Amygdala (tissue), 56 donors: ENCODE measurements at regions not wholly inside any gene's neighbourhood (a gene's known extent, or its start where the extent isn't known, plus 50 kb on each side); places are given as distances from the start of the nearest gene placed in this dataset.

Source experiments
- DNase-seq, 56 donors: peaks; one replicate each; lab custom pipeline; 2025; lab: John Stamatoyannopoulos, UW

DNA sequence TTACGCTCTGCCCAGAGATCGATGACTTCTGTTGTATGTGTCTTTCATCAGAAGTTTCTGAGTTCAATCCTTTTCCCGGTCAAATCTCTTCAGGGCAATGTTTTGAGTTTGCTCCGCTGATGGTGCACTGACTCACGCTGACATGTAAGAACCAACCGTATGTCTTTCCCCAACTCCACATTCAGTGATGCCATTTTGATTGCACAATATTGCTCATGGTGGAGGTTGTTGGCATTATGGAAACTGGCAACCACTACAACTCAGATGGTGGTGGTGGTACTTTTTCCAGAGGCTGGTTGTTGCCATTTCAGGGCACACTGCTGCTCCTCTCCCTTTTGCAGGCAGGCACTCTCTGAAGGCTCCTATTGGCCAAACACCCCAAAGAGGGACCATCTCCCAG is 751.5 kb downstream of the DCDC2C start:
- DNase-seq, result no peak

DNA sequence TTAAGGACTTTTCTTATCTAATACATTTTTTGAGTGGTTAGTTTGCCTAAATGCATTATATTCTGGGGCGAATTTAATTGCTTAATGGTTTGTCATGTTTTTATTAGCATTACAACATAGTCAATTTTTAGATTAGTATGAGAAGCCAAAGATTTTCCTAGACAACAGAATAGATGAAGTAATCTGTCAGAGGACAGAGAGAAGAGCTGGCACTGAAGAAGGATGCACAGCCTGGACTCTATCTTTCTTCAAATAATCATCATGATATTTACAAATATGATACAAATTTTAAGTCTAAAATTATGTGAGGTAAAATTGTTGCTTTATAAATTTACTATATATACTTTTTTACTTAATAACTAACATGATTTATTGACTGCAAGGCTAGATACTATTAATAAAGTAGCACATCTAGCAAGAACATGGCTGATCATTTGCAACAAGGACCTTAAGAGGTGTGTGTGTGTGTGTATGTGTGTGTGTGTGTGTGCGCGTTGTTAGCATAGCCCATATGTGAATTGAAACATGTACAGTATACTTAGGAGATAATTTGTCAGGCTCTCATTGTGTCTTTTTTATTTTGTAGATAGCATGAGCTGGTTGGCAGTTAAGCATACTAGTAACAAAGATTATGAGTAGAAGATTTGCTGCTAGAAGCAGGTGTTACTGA is 752.2 kb downstream of the DCDC2C start:
- no peak for DNase-seq

DNA sequence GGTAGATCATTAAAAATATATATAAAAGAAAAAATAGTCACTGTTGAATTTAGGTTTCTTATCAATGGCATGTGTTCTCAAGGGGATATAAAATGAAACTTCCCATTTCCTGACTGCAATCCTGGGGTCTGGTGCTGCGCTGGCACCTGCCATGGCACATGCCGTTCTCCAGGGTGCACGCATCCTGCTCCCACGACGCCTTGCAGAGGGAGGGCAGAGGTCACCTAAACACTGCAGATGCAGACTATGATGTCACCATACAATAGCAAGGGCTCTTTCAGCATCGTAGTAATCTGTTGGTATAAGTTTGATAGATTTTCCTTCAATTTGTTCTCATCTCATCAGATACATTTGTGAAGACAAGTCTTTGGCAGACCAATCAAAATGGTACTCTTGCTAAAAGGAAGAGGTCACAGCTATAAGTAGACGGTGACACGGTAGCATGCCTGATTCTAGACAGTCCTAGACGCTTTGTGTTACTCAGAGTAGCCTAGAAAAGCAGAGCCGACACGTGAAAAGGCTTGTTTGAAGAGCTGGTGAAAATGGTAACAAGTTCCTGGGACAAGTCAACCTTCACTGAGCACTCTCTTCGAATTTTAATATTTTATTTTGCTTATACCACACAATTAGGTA is 761.4 kb downstream of the DCDC2C start:
- no peak for DNase-seq

DNA sequence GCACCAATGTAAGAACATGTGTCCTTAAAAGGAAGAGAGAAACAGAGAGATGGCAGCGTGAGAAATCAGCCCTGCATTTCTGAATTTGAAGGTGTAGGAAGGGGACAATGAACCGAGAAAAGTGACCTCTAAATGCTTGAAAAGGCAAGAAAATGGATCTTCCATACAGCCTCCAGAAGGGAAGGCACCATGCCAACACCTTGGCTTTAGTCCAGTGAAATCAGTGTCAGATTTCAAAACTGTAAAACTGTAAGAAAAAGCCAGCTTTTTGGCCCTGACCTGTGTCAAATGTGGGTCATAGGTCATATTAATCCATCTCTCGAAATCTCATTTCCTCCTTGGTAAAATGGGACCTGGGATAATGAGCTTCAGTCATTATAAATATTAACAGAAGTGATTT is 762.3 kb downstream of the DCDC2C start:
- DNase-seq, result no peak

DNA sequence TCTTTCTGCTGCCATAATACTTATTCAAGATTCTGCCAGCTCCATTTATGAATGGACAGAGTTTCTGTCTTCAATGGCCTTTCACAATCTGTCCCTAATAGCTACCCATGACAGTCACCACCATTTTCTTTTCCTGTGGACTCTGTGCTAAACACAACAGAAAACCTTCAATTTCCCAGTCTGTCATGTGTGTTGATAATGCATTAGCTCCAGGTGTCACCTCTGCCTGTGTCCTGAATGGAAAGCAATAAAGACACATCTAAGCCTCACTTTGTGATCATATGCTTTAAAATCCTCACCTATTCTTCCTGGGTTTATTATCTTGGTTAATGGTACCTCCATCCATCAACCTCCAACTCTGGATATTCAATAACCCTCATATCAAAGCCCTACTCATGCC is 772.2 kb downstream of the DCDC2C start:
- DNase-seq, result no peak

DNA sequence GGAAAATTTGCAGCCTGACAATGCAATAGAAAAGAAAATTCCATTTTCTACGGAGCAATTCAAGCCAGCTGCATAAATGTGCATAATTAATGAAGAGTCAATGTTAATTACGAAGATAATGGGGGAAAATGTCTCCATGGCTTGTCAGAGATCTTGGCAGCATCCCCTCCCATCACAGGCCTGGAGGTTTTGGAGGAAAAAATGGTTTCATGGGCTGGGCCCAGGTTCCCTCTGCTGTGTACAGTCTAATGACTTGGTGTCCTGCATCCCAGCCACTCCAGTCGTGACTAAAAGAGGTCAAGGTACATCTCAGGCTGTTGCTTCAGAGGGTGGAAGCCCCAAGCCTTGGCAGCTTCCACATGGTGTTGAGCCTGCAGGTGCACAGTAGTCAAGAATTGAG is 779.7 kb downstream of the DCDC2C start:
- DNase-seq, result no peak

DNA sequence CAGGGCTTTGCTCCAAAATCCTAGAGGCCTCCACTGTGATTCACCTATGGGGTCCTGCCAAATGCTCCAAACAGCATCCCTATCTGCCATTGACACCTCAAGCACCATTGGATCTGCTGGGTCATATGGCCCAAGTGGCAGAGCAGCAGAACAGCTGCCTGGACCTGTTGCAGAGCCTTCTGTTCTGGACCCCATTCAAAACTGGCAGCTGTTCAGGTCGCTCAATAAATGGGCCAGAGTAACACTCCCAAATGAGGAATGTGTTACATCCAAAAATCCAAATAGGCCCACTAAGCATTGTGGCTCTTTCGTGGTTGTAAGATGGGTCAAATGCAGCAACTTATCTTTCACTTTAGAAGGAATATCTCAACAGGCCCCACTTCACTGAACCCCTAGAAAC is 783.6 kb downstream of the DCDC2C start:
- no peak for DNase-seq

DNA sequence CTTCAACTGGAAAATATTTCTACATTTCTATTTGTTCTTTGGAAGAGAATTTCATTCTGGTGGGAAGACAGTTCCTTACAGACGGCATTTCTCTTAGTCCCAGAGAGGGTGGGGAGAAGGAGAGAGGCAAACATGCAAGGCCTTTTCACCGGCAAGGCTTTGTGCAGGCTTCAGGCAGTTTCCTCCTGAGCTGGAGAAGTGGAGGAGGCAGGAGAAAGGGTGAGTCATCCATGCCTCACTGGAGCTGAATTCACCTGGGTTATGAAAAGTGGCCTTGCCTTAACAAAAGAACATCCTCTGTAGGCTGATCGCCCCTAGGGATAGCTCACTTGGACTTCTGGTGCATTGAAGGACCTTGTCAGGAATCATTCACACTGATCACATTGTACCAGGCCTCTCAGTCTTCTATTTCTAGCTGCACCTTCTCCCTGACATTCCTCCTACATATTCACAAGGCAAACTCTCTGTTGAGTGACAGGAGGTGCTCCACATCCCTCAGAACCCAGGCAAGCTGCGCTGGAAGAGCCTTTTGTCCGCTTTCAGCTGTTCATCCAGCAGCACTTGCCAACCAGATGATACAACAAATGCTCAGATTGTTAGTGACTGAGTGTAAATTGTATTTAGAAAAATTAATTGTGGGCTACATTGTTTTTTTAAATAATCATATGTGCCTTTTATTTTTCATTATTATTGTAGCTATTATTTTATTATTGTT is 796.1 kb downstream of the DCDC2C start:
- no peak for DNase-seq

DNA sequence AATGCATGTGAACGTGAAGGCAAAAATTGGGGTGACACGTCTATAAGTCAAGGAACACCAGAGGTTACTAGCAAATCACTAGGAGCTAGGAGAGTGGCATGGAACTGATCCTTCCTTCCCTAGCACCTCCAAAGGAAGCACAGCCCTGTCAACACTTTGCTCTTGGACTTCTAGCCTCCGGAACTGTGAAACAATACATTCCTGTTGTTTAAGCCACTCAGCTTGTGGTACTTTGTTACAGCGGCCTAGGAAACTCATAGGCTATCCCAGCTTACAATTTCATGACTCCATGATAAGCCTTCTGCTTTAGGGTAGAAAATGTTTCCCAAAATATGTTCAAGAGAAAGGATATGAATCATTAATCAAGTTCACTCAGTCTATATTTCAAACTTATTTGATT is 798.1 kb downstream of the DCDC2C start:
- DNase-seq, result no peak

DNA sequence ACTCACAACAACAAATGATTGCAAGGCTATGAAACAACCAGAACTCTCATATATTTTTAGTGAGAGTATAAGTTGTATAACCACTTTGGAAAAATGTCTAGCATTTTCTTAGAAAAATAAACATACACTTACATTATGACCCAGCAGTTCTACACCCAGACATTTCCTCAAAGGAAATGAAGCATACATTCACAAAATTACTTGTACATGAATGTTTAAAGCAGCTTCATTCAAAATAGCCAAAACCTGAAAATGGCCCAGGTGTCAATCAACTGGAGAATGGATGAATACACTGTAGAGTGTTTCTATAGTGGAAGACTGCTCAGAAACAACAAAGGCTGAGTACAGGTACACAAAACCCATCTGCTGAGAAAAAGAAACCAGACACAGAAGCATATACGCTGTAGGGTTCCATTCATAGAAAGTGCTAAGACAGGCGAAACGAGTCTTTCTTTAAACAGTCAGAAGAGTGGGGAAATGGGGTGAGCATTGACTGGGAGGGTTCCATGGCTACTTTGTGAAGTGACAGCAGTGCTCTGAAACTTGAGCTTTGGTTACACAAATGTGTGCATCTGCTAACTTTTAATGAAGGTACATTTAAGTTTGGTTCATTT is 799.0 kb downstream of the DCDC2C start:
- no peak for DNase-seq

DNA sequence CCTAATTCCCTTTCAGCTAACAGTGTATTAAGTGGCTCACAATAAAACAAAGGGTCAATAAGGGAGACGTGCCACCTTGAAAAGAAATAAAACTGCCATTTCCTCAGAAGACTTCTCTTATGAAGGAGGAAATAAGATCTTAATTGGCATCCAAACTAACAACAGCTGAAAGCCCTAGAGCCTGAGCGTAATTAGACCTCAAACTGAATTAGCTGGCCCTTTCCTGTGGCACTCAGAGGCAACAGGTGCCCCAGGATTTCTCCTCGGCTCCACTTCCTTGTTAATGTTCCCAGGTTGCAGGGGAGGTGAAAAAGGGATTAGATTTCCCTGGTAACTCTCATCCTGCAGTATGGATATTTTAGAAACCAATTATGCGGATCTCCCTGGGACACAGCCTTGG is 804.3 kb downstream of the DCDC2C start:
- DNase-seq, result no peak

DNA sequence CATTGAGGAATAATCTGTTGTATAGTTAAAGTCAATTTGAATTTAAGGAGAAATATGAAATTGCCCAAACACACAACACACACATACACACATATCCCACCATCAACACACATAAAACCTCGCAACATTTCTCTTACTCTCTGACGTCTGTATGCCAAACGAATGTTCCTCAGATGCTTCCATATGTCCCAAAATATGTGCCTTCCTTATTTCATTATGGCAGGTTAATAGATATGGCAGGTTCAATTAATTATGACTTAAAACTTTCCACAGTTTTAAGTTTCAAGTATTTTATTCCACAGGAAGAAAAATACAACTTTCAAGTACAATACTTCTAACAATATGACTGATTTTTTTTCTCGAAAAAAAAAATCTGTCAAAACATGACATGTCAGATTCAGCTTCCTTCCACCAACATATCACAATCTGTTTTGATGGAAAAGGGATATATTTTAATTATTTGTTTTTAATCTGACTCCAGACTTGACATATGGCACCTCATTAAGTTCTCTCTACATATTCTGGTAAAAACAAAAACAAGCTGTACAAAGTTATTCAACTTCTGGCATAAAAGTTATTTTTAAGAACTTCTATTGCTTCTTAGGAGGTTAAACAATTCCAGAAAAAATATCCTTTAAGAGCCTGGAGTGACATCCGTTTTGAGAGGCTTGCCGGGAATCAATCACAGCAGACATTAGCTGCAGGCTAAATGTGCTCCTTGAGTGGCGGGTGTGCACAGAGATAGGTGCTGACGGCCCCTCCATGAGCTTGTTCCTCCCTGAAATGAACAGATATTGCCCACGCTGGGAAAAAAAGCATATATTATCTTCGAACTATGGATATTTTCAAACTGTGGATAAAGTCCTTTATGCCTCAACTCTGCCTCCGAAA is 812.7 kb downstream of the DCDC2C start:
- DNase-seq, result no peak

DNA sequence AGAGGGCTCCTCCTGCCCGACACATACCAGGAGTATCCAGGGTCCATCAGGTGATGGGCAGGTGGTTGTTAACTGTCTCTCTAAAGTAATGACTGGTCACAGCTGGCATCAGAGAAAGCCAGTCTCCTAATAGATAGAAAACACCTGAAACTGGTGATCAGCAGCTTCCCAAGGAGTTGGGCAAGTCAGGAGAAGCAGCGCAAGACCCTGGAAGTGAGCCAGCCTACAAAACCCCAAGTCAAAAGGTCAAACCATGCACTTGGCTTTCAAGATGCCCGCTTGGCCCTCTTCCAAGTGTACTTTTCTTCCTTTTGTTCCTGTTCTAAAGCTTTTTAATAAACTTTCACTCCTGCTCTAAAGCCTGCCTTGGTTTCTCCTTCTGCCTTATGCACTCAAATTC is 815.2 kb downstream of the DCDC2C start:
- no peak for DNase-seq

DNA sequence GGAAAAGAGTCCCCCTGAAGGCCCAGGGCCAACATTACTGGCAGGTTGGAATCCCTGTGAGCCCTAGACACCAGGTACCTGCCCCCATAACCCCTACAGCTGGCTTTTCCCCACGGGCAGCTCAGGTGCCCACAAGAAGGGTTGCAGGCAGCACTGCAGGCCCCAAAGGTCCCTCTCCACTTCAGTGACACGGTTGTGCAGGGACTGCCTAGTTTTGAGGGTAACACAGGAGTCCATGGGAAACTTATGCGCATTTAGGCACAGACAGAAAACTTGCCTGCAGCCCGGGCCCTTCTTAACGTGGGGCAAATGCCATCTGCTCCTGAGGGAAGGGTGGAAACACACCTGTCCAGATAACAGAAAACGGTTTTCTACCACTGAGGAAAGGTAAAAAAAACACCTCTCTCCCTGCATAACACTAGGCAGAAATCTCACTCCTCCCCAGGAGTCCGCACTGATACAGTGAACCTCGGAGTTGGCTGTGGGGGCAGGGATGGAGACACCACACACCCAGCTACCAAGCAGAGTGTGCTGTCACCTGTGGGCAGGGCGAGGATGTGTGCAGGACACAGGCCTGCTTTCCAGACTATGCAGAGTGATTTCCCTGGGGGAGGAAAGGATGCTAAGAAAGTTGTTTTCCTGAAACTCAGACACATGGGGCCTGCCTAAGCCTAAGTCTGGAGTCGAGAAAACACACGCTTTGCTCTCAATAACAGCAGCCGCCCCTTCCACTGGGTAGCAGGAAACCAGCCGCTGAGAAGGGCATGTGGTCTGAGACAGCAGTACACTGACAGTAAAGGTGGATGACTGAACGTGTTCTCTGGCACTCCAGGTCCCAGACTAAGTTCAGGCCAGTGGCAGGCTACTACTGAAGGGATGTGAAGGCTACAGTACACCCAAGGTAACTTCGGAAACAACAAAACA is 819.4 kb downstream of the DCDC2C start:
- DNase-seq, result no peak

DNA sequence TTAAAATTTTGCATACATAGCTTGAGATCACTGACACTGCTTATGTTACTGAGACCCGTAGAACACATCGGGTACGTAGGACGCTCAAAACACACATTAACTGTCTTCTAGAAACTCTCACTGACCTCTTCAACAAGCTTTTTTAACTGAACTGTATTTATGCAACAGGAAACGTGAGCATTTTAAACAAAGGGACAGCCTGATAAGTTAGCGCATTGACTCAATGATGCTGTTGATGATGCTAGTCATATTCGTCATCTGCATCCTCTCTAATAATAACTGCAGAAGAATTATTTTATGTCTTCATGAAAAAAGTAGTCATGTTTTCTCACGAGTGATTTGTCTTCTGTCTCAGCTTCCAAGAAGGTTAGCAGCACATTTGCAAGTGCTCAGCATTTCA is 824.0 kb downstream of the DCDC2C start:
- DNase-seq, result no peak

DNA sequence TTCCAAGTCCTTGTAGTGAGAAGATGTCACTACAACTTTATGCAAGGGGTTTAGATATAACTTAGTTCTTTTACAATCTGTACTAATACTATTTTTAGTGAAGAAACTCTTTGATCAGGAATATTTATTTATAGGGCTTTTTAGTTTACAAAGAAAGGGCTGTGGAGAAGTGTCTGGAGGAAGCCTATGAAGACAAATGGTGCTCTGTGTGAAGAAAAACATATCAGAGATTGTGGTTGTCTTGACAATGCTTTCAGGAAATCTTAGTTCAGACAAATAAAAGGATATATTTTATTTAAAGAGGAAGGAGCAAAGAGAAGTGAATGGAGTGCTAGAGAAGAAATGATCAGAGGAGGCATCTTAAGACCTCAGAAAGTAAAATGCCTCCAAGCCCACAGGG is 824.9 kb downstream of the DCDC2C start:
- DNase-seq, result no peak

DNA sequence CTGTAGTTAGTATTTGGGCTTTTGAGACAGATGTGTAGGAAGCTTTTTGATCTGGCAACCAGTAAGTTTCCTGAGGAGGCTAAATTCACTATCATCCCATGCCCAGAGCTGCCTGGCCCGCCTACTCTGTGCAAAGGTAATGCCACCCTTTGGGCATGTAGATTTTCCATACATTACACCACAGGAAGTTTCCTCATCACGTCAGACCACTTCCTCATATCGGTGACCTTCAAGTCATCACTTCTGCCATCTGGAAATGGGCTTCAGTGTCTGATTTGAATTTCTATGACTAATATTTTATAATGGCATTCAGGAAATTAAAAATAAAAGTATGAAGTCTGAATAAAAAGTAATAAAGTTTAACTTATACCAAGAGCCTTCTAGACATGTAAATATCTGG is 825.4 kb downstream of the DCDC2C start:
- no peak for DNase-seq

DNA sequence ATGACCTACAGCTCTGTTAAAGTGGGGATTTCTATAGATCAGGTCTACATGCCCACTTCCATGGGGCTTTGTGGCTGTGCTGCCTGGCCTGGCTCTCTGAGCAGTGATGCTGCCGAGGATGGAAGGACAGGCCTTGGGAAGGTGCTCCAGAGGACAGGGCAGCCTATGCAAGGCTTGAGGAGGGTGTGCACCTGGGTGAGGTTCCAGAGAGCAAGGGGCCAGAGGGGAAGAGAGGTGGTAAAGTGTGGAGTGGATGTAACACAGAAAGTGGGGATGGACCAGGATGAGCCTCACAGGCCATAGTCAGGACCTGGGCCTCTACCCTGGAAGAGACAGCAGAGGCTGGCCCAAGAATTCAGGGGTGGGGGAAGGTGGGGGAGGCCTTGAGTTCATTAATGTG is 826.4 kb downstream of the DCDC2C start:
- DNase-seq, result no peak

DNA sequence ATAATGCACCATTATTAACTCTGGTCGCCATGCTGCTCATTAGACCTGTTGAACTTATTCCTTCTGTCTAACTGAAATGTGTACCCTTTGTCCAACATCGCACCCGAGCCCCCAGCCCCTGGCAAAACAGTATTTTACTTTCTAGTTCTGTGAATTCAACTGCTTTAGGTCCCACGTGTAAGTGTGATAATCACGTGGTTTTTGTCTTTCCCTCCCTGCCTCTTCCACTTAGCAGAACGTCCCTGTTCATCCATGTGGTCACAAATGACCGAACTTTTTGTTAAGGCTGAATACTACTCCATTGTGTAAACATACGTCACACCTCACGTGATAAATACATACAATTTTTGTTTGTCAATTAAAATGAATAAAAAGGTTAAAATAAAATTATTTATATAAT is 826.9 kb downstream of the DCDC2C start:
- no peak for DNase-seq

DNA sequence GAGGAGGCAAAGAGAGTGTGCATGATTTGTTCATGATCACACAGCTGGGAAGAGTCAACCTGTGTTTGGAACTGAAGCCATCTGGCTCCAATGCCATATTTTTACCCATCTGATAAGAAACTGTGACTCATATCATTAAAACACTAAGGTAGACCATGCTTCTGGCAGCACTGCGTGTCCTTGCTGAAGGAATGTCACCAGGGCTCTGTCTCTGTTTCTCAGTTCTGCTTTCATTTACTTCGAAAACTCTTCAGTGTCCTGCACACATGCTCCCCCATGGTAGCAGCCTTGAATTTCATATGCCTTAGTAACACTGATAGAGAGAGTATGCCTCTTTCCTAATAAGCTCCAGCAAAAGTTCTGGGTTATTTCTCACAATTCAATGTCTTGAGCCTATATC is 830.4 kb downstream of the DCDC2C start:
- DNase-seq, result no peak
